Suprapubic skin (tissue), 4 donors: ENCODE measurements at regions not wholly inside any gene's neighbourhood (a gene's known extent, or its start where the extent isn't known, plus 50 kb on each side); places are given as distances from the start of the nearest gene placed in this dataset.

ENCODE experiments used
- DNase-seq, 2 donors: peaks; one replicate each; pipeline ENCODE4 v3.0.0-alpha.2; 2019; ENCODE audit warnings: low spot score in 2 of 2
- H3K27ac ChIP-seq: fragments of 200-600 bp; sonication (generic); one replicate; pipeline ENCODE4 v1.5.1; 2019
- H3K27me3 ChIP-seq: fragments of 200-600 bp; sonication (generic); one replicate; pipeline ENCODE4 v1.5.1; 2019
- H3K36me3 ChIP-seq: fragments of 200-600 bp; sonication (generic); one replicate; pipeline ENCODE4 v1.5.1; 2019
- H3K4me1 ChIP-seq: fragments of 200-600 bp; sonication (generic); one replicate; pipeline ENCODE4 v1.5.1; 2019
- H3K4me3 ChIP-seq: fragments of 200-600 bp; sonication (generic); one replicate; pipeline ENCODE4 v1.5.1; 2019; ENCODE audit warnings: mild to moderate bottlenecking
- H3K9me3 ChIP-seq: fragments of 200-600 bp; sonication (generic); one replicate; pipeline ENCODE4 v1.5.1; 2019
- EP300 ChIP-seq: sonication (generic); formaldehyde crosslinking; IDR thresholded peaks from one replicate; pipeline ENCODE4 v1.6.1; 2017; ENCODE audit warnings: antibody characterized with exemption
- POLR2A ChIP-seq, 2 donors: fragments of 450-650 bp; IDR thresholded peaks; one replicate each; pipeline ENCODE4 v1.6.1; 2017; ENCODE audit warnings: antibody characterized with exemption in 2 of 2, mild to moderate bottlenecking in 2 of 2, moderate library complexity in 2 of 2
- POLR2AphosphoS5 ChIP-seq, 3 donors: sonication (generic); formaldehyde crosslinking; IDR thresholded peaks; one replicate each; pipeline ENCODE4 v1.6.1; 2017; ENCODE audit warnings: antibody characterized with exemption in 3 of 3
- WGBS: methylation state at CpG from one replicate; pipeline ENCODE4 v1.1.5; 2018; 5-methylcytosine and 5-hydroxymethylcytosine counted together
- TF ChIP-seq, protein P1 (sequence below), 2 donors: fragments of 200-600 bp in 1 of 2; fragments of 450-650 bp in 1 of 2; sonication (generic) in 1 of 2; IDR thresholded peaks; one replicate each; pipeline ENCODE4 v1.5.1; 2016 to 2019; ENCODE audit warnings: antibody characterized with exemption in 2 of 2, mild to moderate bottlenecking in 1 of 2, moderate library complexity in 1 of 2

DNA sequence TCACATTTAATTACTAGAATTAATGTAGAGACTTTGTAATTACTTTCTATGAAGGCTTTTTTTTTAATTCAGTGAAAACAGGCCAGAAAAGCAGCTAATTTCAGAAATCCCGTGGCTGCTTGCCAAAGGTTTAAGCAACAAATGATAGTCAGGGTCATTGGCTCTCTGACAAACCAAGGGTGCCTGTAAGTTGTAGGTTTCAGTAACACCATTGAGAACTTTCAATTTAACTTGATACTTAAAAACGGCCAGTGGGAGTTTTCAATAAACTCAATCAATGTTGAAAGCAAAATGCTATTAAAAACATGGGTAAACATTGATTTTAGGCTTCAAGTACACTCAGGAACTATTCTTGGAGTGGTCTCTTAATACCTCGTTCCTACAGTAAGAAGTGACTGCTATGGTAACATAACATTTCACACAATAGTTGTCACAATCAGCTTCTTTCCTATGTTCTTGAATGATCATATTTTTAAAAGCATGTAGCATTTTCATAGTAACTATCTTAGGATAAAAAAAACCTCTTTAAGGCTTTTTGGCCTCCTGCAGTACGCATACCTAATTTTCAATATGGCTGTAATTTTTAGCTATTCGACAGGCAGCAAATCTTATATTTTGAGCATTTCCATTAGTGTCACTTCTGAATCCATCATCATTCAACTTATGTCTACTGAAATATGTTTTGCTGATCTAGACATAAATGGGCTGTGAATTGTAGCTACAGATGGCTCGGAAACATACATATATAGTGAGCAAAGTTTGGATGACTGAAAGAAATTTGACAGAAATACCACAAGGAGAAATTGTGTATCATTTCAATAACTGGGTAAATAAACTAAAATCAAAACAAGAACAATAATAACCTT lies 592.1 kb upstream of the GBE1 start:
- no peak for DNase-seq
- Histone ChIP-seq H3K36me3 (no peaks in the 10 kb centered on the region), H3K9me3 (no peaks in the 10 kb centered on the region), H3K27ac (no peak overlapping the region), H3K27me3 (no peaks in the 10 kb centered on the region), H3K4me3 (no peak overlapping the region), H3K4me1 (no peaks in the 10 kb centered on the region)
- TF ChIP-seq, protein P1, sequence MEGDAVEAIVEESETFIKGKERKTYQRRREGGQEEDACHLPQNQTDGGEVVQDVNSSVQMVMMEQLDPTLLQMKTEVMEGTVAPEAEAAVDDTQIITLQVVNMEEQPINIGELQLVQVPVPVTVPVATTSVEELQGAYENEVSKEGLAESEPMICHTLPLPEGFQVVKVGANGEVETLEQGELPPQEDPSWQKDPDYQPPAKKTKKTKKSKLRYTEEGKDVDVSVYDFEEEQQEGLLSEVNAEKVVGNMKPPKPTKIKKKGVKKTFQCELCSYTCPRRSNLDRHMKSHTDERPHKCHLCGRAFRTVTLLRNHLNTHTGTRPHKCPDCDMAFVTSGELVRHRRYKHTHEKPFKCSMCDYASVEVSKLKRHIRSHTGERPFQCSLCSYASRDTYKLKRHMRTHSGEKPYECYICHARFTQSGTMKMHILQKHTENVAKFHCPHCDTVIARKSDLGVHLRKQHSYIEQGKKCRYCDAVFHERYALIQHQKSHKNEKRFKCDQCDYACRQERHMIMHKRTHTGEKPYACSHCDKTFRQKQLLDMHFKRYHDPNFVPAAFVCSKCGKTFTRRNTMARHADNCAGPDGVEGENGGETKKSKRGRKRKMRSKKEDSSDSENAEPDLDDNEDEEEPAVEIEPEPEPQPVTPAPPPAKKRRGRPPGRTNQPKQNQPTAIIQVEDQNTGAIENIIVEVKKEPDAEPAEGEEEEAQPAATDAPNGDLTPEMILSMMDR (IDR thresholded peaks at IDR 0.05), result no peak
- TF ChIP-seq EP300 (no peak), POLR2AphosphoS5 (IDR thresholded peaks at IDR 0.05) (no peak), POLR2A (IDR thresholded peaks at IDR 0.05) (no peak)
- 78% methylated on average over 6 of the region's 6 CpGs for whole genome bisulfite sequencing

DNA sequence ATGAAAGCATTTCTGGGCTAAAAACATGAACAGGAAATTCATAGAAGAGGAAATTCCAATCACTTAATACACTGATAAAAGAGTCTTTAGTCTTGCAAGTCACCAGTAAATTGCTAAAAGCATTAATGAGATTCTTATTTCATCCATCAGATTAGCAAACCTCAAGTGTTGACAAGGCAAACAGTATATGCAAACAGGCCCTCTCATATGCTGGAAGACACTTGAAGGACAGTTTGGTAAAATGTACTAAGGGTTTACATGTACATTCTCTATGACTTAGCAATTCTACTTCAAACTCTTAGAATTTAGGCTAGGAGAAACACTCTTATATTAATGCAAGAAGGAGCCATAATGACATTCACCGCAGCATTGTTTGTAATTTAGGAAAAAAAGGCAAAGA lies 586.1 kb upstream of the GBE1 start:
- Histone ChIP-seq H3K36me3 (no peaks in the 10 kb centered on the region), H3K27me3 (no peaks in the 10 kb centered on the region), H3K27ac (no peak overlapping the region), H3K4me1 (no peaks in the 10 kb centered on the region), H3K9me3 (no peaks in the 10 kb centered on the region), H3K4me3 (no peak overlapping the region)
- 95% methylated on average over 1 of the region's 1 CpG for whole genome bisulfite sequencing
- TF ChIP-seq POLR2A (IDR thresholded peaks at IDR 0.05) (no peak), POLR2AphosphoS5 (IDR thresholded peaks at IDR 0.05) (no peak), EP300 (no peak)
- TF ChIP-seq, protein P1 (IDR thresholded peaks at IDR 0.05), result no peak
- DNase-seq, result no peak

DNA sequence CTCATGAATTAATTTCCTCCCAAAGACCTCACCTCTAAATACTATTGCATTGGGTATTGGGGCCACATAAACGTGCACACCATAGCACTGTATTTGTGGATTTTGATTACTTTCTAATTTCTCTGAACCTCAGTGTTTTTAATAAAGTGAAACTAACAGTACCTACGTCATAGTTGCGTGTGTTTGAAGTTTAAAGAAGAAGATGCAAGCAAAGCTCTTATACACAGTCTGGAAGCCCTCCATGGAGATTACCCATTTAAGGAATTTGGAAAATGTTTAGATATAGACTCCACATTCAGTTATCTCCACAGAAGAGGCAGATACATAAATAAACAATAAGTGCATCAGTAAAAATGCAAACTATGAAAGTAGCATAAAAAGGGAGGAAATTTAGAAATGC lies 581.1 kb upstream of the GBE1 start:
- Histone ChIP-seq H3K9me3 (no peaks in the 10 kb centered on the region), H3K4me3 (no peak overlapping the region), H3K36me3 (no peaks in the 10 kb centered on the region), H3K4me1 (no peaks in the 10 kb centered on the region), H3K27ac (no peak overlapping the region), H3K27me3 (no peaks in the 10 kb centered on the region)
- WGBS, result 90% methylated on average over 3 of the region's 3 CpGs
- no peak for DNase-seq
- TF ChIP-seq EP300, result no peak
- no peak for TF ChIP-seq POLR2AphosphoS5 (IDR thresholded peaks at IDR 0.05)
- TF ChIP-seq POLR2A (IDR thresholded peaks at IDR 0.05), result no peak
- TF ChIP-seq, protein P1 (IDR thresholded peaks at IDR 0.05), result no peak

DNA sequence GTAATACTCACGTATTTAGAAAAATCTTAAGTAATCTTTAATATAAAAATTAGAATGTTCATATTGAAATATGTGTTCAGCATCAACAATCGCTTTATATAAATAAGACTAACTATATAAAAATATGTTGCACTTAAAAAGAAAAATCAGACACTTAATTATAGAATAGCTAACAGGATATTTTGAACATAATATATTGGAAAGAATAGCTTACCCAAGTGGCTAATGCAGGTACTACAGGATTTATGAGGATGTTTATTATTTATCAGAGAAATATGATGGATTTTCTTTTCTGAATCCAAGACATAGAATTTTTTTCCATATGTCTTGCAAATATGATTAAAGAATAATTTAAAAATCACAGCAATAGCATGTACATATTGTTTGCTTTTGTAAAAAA lies 567.9 kb upstream of the GBE1 start:
- no peaks in the 10 kb centered on the region for H3K4me1 ChIP-seq
- TF ChIP-seq, protein P1 (IDR thresholded peaks at IDR 0.05), result no peak
- no peak for TF ChIP-seq POLR2A (IDR thresholded peaks at IDR 0.05)
- TF ChIP-seq POLR2AphosphoS5 (IDR thresholded peaks at IDR 0.05), result no peak
- TF ChIP-seq EP300, result no peak
- H3K36me3 ChIP-seq, result no peaks in the 10 kb centered on the region
- H3K27me3 ChIP-seq, result no peaks in the 10 kb centered on the region
- H3K9me3 ChIP-seq, result no peaks in the 10 kb centered on the region
- DNase-seq, result no peak
- no peak overlapping the region for H3K4me3 ChIP-seq
- no peak overlapping the region for H3K27ac ChIP-seq
- WGBS, result 46% methylated on average over 2 of the region's 2 CpGs

DNA sequence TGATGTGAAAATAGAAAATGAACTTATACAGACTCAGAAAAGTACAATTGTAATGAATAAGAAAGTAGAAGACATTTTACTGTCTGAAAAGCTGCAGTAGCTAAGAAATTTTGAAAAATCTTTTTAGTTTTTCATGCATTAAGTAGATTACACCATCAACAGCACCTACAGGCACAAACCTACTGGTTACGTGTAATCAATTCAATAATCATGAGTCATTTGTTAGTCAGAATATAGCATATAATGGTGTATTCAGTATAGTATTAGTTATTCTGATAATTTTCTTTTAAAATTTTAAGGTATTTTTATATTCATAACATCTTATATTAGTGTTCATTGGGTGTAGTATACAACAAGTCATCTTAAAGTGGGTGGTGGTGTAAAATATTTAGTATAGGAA lies 550.5 kb upstream of the GBE1 start:
- no peaks in the 10 kb centered on the region for H3K9me3 ChIP-seq
- no peaks in the 10 kb centered on the region for H3K36me3 ChIP-seq
- WGBS, result 75% methylated on average over 1 of the region's 1 CpG
- no peak for DNase-seq
- TF ChIP-seq, protein P1 (IDR thresholded peaks at IDR 0.05), result no peak
- TF ChIP-seq POLR2AphosphoS5 (IDR thresholded peaks at IDR 0.05), result no peak
- TF ChIP-seq POLR2A (IDR thresholded peaks at IDR 0.05), result no peak
- TF ChIP-seq EP300, result no peak
- H3K4me1 ChIP-seq, result no peaks in the 10 kb centered on the region
- H3K4me3 ChIP-seq, result no peak overlapping the region
- H3K27ac ChIP-seq, result no peak overlapping the region
- H3K27me3 ChIP-seq, result no peaks in the 10 kb centered on the region
